ENCODE measurements at regions not wholly inside any gene's neighbourhood (a gene's known extent, or its start where the extent isn't known, plus 50 kb on each side); places are given as distances from the start of the nearest gene placed in this dataset.

DNA sequence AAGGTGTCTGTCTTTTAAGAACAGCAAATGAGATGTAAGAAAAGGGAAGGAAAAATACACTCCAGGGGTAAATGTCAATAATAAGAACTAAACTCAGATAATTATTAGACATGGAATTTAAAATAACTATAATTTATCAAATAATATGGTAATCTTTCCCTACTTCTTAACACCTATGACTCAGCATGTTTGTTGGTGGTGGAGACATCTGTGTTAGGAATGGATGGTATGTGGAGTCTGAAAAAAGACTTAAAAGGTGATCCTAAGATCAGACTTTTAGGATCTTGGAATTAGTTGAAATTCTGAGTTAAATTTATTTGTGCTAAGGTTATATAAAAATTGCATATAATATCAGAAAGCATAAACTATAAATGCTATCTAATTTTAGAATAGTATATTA lies 915.1 kb downstream of the SLITRK5 start:
- TF ChIP-seq CTCF (IDR thresholded peaks at IDR 0.05; ENCODE audit: low read depth, low read length, missing input control) (no peak), EGR1 (IDR thresholded peaks at IDR 0.05; ENCODE audit: low read depth in 2 of 2) (no peak), JUND (IDR thresholded peaks at IDR 0.05) (no peak)

Measured in liver (tissue), 3 donors.